KBM-7 (cell line): ENCODE measurements at regions not wholly inside any gene's neighbourhood (a gene's known extent, or its start where the extent isn't known, plus 50 kb on each side); places are given as distances from the start of the nearest gene placed in this dataset.

ENCODE experiments used
- DNase-seq: peaks from one replicate; pipeline ENCODE4 v3.0.0-alpha.2; 2015
- in situ Hi-C: fragments of 300-500 bp; cut with MboI; formaldehyde crosslinking; loops from 2 replicates; pipeline ENCODE4 v1.14.3; 2020; ENCODE audit warnings: low sequenced_read_pairs, low pct_unique_long_range_greater_than_20kb, mixed read lengths

DNA sequence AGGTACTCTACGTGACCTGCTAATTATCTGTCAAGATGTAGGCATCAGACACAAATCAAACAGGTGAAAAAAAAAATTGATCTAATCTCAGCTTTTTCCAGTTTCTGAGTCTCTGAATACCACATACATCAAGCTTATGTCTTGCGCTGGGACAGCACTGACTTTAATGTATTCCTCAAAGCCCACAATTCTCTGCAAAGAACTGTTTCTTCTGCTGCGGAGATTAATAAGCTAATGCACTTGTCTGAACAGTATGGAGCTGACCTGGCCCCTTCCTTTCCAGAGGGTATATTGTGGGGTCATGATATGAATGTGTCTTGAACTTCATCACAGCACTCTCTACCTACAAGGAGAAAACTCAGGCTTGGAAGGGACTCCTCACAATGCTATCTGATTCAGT, 87.8 kb downstream of the FOXB1 start:
- no peak for DNase-seq
- in situ Hi-C loops: no loop called here

DNA sequence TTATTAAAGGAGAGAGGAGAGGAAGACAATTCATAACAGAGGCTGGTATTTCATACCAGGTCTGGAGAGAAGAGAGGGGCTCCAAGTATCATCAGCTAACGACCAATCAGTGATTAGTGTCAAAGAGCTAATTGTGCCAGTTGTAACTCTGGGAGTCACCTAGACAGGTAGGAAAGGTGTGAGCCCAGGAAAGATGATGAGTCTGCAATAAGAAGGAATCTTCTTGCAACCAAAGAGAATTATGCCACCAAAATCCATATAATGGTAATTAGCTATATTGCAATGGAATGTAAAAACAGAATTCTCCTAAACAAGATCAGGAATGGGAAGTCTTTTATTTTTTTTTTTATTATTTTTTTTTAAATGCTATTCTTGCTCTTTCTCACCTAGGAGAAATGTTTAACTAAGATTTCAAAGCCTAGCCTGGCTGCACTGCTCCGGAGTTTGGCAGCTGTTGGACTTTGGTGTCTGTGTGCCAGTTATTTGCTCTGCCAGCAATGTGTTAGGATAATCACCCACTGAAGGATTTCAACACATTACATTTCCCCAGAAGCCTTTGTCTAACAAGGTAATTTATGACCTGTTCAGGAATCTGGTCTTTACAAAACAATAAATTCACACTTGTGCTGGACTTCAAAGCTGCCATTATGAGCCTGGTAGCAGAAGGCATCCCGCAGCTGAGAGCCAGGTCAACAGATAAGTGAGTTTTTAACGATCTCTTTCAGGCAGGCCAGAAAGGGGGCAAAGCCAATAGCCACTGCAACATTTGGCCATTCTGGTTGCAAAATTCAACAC, 89.4 kb downstream of the FOXB1 start:
- DNase-seq: no peak
- in situ Hi-C loops: no loop called here

DNA sequence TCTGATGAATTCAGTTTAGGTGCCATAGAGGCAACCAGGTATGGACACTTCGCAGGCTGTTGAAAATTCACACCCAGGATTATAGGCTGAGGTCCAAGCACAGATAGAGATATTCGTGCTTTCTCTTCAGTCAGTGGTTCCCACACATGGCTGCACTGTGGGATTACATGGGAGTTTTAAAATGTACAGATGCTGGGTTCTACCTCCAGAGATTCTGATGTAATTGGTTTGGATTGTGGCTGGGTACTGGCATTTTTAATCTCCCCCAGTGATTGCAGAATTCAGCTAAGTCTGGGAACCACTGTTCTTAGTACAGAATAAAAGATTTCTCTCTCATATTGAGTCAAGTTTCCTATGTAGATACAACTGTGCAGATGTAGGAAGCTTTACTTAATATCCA, 91.6 kb downstream of the FOXB1 start:
- DNase-seq: no peak

DNA sequence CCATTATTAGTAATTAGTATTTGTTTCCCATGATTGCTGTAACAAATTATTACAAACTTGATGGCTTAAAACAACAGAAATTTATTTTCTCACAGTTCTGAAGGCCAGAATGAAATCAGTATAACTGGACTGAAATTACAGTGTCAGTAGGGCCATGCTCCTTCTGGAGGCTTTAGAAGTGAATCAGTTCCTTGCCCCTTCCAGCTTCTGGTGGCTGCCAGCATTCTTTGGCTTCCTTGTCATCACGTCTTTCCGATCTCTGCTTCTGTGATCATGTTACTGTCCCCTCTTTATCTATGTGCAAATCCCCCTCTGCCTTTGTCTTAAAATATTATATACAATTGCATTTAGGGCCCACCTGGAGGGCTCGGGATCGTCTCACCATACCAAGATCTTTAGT, 92.0 kb downstream of the FOXB1 start:
- DNase-seq: no peak
- in situ Hi-C loops: no loop called here

More for the DNA sequence above, 91.6 kb downstream of the FOXB1 start:
- in situ Hi-C loops: no loop called here

DNA sequence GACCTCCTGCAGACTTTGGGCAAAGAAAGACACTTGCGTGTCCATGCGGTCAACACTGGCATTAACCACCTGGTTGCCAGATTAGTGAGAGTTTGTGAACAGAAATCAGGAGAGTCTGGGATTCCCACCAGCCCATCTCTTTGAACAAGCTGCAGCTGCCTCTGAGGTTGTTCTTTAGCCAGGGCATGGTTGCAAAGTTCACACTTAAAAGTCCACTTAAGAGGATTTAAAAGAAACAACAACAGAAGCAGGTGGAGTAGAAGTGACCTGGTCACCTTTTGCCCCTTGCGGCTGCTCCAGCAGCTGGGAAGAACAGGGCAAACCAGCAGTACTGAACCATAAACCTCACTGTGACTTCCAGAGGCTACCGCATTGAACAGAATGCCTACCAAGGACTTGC, 97.3 kb downstream of the FOXB1 start:
- in situ Hi-C loops: no loop called here
- DNase-seq: no peak

DNA sequence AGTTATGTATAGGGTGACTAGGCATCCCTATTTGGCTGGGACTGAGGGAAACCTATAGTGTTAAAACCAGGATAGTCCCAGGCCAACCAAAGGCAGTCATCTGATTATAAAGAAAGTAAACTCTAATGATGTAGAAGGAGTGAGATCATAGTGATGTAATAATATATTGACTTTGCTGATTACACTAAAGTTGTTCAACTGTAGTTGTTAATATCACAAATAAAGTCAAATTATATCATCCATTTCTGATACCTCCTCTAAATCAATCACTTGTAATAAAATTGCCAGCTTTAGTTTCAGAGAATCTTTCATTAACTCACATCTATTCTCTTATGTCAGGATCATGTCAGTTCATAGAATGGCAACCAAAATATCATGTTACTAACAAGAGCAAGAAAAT, 98.6 kb downstream of the FOXB1 start:
- in situ Hi-C loops: no loop called here
- no peak for DNase-seq

DNA sequence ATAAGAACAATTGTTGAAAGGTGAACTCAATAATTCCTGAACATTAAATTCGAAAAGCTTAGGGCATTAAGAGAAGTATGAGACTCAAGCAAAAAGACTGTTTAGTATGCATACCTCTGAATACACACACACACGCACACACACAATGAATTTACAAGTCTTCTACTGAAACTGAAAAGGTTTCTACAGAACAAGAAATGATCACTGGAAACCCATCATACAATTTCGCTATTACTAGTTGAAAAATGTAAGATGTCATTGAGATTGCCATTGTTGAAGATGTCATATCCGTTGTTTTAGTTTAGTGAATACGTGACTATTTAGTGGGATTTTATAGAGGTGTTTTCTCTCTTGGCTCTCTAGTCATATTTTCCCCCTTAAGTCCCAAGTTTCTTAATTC, 106.8 kb downstream of the FOXB1 start:
- no peak for DNase-seq
- in situ Hi-C loops: no loop called here

DNA sequence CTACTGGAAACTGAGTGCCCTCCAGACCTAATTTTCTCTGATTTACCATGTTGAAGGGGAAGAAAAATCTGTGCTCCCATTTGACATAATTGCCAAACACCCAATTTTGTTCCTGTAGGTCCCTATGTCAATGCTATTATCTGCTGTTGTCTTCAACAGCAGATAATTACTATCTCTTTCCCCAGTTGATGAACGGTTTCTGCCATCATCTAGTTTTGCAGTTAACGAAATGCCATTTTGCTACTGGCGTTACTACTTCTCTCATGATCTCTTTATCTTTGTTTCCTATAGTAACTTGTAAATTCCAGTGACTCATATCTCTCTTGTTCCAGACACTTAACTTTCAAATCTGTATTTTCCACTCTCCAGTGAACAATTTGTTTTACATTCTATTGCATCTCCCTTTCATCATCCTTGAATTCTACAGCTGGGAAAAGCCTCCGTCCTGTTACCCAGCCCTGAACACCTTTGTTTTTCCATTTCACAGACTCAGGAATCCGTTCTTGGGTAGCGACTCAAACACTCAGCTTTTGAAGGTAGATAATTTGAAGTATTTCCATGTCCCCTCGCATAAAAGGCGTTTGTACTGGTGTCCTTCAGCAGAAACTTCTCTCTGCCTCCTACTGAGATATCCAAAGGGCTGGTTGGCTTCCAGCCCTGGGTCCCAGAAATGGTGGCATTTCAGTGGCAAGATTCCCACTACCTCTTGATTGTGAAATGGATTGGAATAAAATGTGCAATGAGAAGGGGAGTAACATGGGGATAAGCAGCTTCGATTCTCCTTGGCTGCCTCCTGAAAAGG, 111.7 kb downstream of the FOXB1 start:
- no peak for DNase-seq
- in situ Hi-C loops: no loop called here

DNA sequence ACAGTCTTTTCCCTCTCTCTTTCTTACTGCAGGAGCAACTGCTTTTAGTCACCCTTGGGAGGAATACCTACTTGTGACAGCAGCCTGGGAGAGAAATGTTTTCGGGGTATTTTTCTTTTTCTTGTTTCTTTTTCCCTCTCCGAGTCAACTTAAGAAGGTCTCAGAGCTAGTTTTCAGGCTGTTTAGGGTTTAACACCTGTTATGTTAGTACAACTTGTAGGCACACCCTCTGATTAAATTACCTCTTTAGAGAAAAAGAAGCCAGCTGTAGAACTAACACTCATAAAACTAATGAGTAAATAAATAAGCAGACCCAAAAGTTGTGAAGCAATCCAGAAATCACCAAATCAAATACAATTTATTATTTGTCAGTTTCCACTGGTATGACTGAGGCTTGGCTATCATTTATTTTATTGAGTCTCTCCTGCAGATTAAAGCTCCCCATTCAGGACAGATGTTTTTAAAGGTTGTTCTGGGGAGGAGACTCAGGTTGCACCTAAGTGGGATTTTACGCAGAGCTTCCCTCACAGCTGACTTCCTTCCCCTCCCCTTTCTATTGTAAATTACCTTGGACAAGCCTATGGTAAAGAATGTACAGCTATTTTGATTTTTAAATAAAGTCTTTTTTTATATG, 112.5 kb downstream of the FOXB1 start:
- DNase-seq: no peak
- in situ Hi-C loops: no loop called here

DNA sequence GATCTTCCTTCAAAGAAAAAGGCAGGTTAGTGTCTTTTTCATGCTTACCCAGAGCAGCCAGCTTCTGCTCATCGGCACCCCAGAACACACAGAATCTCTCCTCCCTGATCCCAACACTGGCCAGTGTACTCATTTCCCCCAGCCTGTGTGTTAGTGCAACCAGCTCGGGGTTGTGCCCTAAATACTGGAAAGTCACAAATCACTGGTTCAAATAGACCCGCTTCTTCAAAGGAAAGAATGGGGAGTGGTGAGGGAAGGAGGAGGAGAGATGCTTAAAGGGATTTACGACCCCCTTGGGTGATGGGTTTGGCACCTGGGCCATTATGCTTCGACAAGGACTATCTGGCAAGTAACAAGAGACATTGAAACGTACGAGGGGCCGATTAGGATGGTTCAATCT, 114.0 kb downstream of the FOXB1 start:
- no peak for DNase-seq
- in situ Hi-C loops: no loop called here

DNA sequence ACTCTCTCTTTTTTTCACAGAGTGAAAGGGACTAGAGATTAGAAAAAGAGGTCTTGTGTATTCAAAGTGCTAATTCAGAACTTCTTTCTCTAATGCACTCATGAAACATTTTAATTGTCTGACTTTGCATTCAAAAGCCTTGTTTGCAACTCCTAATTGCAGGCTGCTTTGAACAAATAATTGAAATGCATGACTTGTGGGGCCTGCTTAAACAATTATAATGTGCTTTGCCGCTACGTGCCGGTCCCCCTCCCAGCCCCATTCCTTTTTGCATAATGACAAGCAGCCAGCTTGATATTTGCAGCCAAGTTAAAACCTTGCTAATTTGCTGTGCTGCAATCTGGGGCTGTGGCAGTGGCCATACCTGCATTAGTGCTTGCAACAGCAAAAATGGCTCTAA, 114.5 kb downstream of the FOXB1 start:
- in situ Hi-C loops: no loop called here
- no peak for DNase-seq

DNA sequence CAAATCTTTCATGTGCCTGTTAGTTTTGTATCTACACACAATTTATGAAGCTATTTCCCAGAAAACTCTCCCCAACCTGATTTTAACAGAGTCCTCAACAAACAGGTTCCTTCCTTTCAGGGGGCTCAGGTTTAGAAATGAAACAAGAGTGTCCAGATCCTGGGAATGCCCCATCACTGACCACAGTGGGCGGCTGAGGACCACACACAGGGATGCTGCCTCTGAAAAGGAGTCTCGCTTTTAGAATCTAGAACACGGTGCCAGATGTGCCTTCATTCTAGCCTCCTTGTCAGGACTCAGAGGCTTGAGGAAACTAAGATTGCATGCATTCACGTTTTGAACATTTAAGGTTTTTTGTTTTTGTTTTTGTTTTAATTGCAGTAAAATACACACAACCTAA, 115.0 kb downstream of the FOXB1 start:
- in situ Hi-C loops: no loop called here
- no peak for DNase-seq

DNA sequence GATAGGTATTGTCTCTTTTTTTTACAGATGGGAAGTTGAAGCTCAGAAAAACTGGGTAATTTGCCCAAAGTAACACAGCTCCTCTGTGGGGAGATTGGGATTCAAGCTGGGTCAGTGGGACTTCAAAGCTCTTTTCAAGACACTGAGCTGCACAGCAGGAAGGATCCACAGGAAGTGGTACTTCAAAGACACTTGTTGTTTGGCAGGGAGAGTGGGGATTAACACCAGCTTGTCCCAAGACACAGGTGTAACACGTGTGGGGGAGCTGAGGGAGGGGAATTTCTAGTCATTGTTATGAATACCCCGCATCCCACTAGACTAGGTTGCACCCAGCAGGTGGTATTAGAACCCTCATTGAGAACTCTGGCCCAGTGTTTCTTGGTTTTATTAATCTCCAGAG, 116.0 kb downstream of the FOXB1 start:
- DNase-seq: no peak
- in situ Hi-C loops: no loop called here

DNA sequence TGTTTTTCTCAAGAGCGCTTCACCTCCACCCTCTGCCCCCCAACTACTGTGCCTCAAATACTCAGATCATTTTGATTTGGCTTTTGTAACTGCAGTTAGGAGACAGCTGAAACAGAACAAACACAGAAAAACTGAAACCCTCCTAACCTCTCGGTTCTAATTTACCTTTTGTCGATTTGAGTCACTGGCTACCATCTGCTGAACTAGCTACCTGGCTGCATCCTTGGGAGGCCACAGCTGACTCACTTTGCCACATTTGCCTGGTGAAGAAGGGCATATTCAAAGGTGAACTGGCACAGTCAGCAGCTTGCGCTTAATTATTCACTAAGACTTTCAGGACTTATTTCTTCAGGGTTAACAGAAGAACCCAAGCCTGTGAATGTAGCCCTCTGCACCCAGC, 117.7 kb downstream of the FOXB1 start:
- no peak for DNase-seq
- in situ Hi-C loops: no loop called here

DNA sequence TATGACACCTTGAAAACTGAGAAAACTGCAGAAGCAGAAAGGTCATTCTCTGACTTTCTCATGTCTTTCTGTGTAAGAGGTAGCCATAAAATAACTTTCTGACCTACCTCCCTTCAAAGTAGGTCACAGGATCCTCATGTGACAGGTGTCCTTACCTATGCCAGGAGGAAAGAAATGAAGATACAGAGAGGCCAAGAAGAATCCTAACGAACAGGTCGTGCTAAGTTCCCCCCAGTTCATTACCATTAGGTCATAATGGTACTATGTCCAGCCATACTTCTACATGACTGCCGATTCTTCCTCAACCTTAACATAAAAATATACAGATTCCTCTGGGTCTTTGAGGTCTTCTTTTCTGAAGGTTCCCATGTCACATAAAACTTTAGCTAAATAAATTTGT, 118.6 kb downstream of the FOXB1 start:
- DNase-seq: no peak
- in situ Hi-C loops: no loop called here

DNA sequence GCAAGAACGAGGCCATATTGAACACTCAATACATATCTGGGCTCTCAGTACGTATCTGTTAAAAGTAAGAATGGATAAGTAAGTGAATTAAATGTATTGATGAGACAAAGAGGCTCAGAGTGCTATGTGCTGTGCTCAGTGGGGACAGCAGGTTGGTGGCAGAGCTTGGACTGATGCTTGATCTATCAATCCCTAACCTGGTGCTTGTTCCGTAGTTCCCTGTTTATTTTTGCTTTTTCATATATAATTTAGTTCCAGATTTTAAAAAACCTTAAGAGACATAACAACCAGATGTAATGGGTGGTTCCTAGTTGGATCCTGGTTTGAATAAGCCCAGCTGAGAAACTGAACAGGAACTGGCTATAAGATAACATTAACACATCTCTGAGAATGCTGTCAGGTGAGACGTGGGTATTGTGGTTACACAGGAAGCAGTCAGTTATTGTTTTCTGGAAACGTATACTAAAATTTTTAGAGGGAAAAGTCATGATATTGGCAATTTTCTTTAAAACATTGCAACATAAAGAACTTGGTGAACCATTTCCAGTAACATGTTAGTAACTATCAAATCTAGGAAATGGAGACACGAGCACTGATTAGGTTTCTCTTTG, 120.5 kb downstream of the FOXB1 start:
- DNase-seq: no peak
- in situ Hi-C loops: no loop called here

DNA sequence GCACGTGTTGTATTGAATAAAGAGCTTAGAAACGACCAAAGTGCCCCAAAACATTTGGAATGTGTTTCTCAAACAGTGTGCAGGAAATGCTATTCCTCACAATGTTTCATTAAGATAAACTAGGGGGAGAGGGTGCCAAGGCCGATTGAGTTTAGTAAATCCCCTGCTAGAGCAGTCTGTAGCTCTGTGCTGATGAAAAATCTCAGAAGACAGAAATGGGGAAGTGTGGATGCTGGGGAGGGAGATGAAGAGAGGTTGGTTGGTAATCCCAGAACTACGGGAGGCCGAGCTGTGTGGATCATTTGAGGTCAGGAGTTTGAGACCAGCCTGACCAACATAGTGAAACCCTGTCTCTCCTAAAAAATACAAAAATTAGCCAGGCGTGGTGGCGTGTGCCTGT, 121.2 kb downstream of the FOXB1 start:
- in situ Hi-C loops: no loop called here
- DNase-seq: no peak

DNA sequence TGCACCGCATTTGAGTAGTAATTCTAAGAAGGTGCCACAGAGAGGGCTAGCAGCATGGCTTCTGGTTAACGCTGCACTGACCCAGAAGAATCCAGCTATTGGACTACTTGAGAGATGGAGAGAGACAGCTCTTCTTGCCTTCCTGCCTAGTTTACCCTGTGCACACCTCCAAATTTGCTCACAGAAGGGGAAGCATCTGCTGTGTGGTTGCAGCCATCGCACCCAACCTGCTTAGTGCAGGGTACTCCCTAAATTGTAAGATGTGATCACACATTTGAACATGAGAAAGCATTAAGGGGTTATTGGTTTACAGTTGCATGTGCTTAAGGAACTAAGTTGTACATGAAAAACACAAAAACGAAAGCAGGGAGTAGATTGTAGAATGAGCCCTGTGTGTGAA, 122.1 kb downstream of the FOXB1 start:
- in situ Hi-C loops: no loop called here
- DNase-seq: no peak

DNA sequence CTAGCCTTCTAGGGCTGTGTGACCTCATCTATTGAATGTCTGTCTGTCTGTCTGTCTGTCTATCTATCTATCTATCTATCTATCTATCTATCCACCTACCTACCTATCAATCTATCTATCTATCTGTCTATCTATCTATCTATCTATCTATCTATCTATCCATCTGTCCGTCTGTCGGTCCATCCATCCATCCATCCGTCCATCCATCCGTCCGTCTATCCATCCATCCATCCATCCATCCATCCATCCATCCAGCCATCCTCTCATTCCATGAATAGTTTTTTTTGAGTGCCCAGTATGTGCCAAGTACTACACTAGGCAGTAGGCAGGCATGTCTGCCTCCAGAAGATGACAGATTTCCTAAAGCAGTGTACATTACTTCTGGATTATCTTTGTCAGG, 122.5 kb downstream of the FOXB1 start:
- in situ Hi-C loops: no loop called here
- DNase-seq: no peak

DNA sequence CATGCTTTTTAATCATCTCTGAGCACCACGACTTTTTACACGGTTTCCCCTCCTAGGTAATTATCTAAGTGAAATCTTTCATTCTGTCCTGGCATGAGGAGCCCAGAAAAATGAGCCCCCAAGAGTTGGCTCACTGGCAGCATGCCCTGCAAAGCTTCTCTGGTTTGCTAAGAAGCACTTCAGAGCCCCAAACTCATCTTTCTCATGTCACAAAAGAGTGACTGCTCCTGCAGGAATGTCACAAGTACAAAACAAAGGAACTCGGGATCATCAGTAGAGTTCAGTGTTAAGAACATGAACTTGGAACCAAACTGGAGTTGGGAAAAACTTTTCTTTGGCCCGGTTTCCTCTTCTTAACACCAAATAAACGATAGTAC, 123.9 kb downstream of the FOXB1 start:
- in situ Hi-C loops: no loop called here
- no peak for DNase-seq
